OCI-LY7 (cell line): ENCODE measurements at regions not wholly inside any gene's neighbourhood (a gene's known extent, or its start where the extent isn't known, plus 50 kb on each side); places are given as distances from the start of the nearest gene placed in this dataset.

ENCODE experiments used
- BruUV-seq: library from RNA; stranded (reverse); fragments of 400-500 nt; replicated peaks from 2 replicates; lab custom pipeline; 2021; lab: Mats Ljungman, UMichigan
- CTCF ChIA-PET: fragments of 300-600 bp; sonication (Branson Sonifier 250); formaldehyde crosslinking; loops from one replicate; lab custom pipeline; 2022; ENCODE audit warnings: antibody characterized with exemption; ENCODE audit not compliant: unreplicated experiment; lab: Charles Lee
- POLR2A ChIA-PET: fragments of 300-600 bp; sonication (Branson Sonifier 250); formaldehyde crosslinking; loops from one replicate; lab custom pipeline; 2022; ENCODE audit warnings: antibody characterized with exemption; lab: Charles Lee
- DNase-seq: peaks from one replicate; pipeline ENCODE4 v3.0.0-alpha.2; 2015; ENCODE audit warnings: low spot score
- H2AFZ ChIP-seq: fragments of 200-600 bp; sonication (generic), shearing (Covaris generic); 2 replicates; pipeline ENCODE4 v1.6.1; 2014; ENCODE audit warnings: mild to moderate bottlenecking, antibody characterized with exemption, low read length, moderate library complexity
- H3K27ac ChIP-seq: fragments of 200-600 bp; sonication (generic); 2 replicates; pipeline ENCODE4 v1.5.1; 2014; ENCODE audit warnings: mixed run types, low read depth, mild to moderate bottlenecking, moderate library complexity, low read length, inconsistent platforms; ENCODE audit not compliant: poor library complexity, severe bottlenecking
- H3K36me3 ChIP-seq: fragments of 200-600 bp; sonication (generic); 2 replicates; pipeline ENCODE4 v1.6.1; 2014; ENCODE audit warnings: mild to moderate bottlenecking, antibody characterized with exemption, low read length, moderate library complexity, mixed read lengths; ENCODE audit not compliant: insufficient read depth
- H3K4me1 ChIP-seq: fragments of 200-600 bp; sonication (generic); 2 replicates; pipeline ENCODE4 v1.5.1; 2014; ENCODE audit warnings: mild to moderate bottlenecking, low read length; ENCODE audit not compliant: insufficient read depth, poor library complexity, severe bottlenecking
- H3K4me2 ChIP-seq: fragments of 200-600 bp; sonication (generic); 2 replicates; pipeline ENCODE4 v1.6.1; 2014; ENCODE audit warnings: mild to moderate bottlenecking, low read length
- H3K4me3 ChIP-seq: fragments of 200-600 bp; sonication (generic); 2 replicates; pipeline ENCODE4 v1.5.1; 2014; ENCODE audit warnings: mild to moderate bottlenecking, low read depth, low read length; ENCODE audit not compliant: poor library complexity, severe bottlenecking
- H3K79me2 ChIP-seq: fragments of 200-600 bp; sonication (generic); 2 replicates; pipeline ENCODE4 v1.6.1; 2016; ENCODE audit warnings: low read depth, mild to moderate bottlenecking, low read length, moderate library complexity, mixed read lengths; ENCODE audit not compliant: insufficient read depth
- H3K9me2 ChIP-seq: fragments of 200-600 bp; sonication (generic); 2 replicates; pipeline ENCODE4 v1.6.1; 2016; ENCODE audit warnings: mild to moderate bottlenecking, low read length, mixed read lengths; ENCODE audit not compliant: insufficient read depth
- H3K9me3 ChIP-seq: fragments of 200-600 bp; sonication (generic); 2 replicates; pipeline ENCODE4 v1.6.1; 2014; ENCODE audit warnings: mild to moderate bottlenecking, mixed run types, low read length, mixed read lengths
- H4K20me1 ChIP-seq: fragments of 200-600 bp; sonication (generic); 2 replicates; pipeline ENCODE4 v1.6.1; 2014; ENCODE audit warnings: mild to moderate bottlenecking, antibody characterized with exemption, low read length, moderate library complexity, mixed read lengths; ENCODE audit not compliant: insufficient read depth
- CTCF ChIP-seq: fragments of 200-600 bp; sonication (generic); conservative IDR thresholded peaks from 2 replicates; pipeline ENCODE4 v1.5.1; 2014; ENCODE audit warnings: mild to moderate bottlenecking, antibody characterized with exemption, low read length, moderate library complexity, mixed read lengths
- EZH2phosphoT487 ChIP-seq: fragments of 200-600 bp; sonication (generic); IDR thresholded peaks from 2 replicates; pipeline ENCODE4 v1.6.1; 2018; ENCODE audit warnings: low read depth, borderline replicate concordance, mild to moderate bottlenecking, mixed run types, antibody characterized with exemption, low read length, moderate library complexity, mixed read lengths
- intact Hi-C: fragments of 100-400 bp; cut with micrococcal nuclease; formaldehyde crosslinking; loops from one replicate; pipeline ENCODE4 v1.10.0; 2022; ENCODE audit not compliant: unreplicated experiment

DNA sequence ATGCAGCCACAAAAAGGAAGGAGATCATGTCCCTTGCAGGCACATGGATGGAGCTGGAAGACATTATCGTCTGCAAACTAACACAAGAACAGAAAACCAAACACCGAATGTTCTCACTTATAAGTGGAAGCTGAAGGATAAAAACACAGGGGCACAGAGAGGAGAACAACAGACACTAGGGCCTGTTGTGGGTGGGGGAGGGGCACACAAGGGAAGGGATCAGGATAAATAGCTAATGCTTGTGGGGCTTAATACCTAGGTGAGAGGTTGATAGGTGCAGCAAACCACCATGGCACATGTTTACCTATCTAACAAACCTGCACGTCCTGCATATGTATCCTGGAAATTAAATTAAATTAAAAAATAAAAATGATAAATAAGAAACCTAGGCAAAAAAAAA is 969.9 kb downstream of the TTLL7 start:
- Histone ChIP-seq H3K4me1 (no peaks in the 10 kb centered on the region), H3K9me2 (no peaks in the 10 kb centered on the region), H3K79me2 (no peaks in the 10 kb centered on the region), H3K27ac (no peak overlapping the region), H4K20me1 (no peaks in the 10 kb centered on the region), H2AFZ (no peak overlapping the region), H3K9me3 (0 out of 2 replicates have a peak, but pooled peaks cover 3% of the 10 kb centered on the region), H3K4me3 (no peak overlapping the region), H3K36me3 (no peaks in the 10 kb centered on the region), H3K4me2 (no peak overlapping the region)
- POLR2A ChIA-PET, result no interaction called here
- TF ChIP-seq CTCF (no peak), EZH2phosphoT487 (no peak)
- DNase-seq, result no peak
- CTCF ChIA-PET, result no interaction called here
- BruUV-seq, result no TSS peak
- intact Hi-C loops, result no loop called here

GRCh38 chr1:83028467-83028866 is 970.5 kb downstream of the TTLL7 start:
- no peak for DNase-seq
- Histone ChIP-seq H3K79me2 (no peaks in the 10 kb centered on the region), H3K36me3 (no peaks in the 10 kb centered on the region), H3K4me2 (no peak overlapping the region), H2AFZ (no peak overlapping the region), H4K20me1 (no peaks in the 10 kb centered on the region), H3K4me1 (no peaks in the 10 kb centered on the region), H3K9me2 (no peaks in the 10 kb centered on the region), H3K4me3 (no peak overlapping the region), H3K27ac (no peak overlapping the region), H3K9me3 (0 out of 2 replicates have a peak, but pooled peaks cover 2% of the 10 kb centered on the region)
- intact Hi-C loops, result no loop called here
- no TSS peak for BruUV-seq
- ChIA-PET POLR2A (no interaction called here), CTCF (no interaction called here)
- TF ChIP-seq CTCF (no peak), EZH2phosphoT487 (no peak)

GRCh38 chr1:83027511-83027910 is 971.4 kb downstream of the TTLL7 start:
- H3K4me1 ChIP-seq, result no peaks in the 10 kb centered on the region
- TF ChIP-seq CTCF (no peak), EZH2phosphoT487 (no peak)
- ChIA-PET POLR2A (no interaction called here), CTCF (no interaction called here)
- no peaks in the 10 kb centered on the region for H3K9me2 ChIP-seq
- H2AFZ ChIP-seq, result no peak overlapping the region
- no TSS peak for BruUV-seq
- H3K36me3 ChIP-seq, result no peaks in the 10 kb centered on the region
- no peak for DNase-seq
- H4K20me1 ChIP-seq, result no peaks in the 10 kb centered on the region
- no peak overlapping the region for H3K4me2 ChIP-seq
- H3K9me3 ChIP-seq, result no peaks in the 10 kb centered on the region
- no peaks in the 10 kb centered on the region for H3K79me2 ChIP-seq
- H3K27ac ChIP-seq, result no peak overlapping the region
- no peak overlapping the region for H3K4me3 ChIP-seq
- intact Hi-C loops, result no loop called here
